ENCODE measurements at regions not wholly inside any gene's neighbourhood (a gene's known extent, or its start where the extent isn't known, plus 50 kb on each side); places are given as distances from the start of the nearest gene placed in this dataset.

DNA sequence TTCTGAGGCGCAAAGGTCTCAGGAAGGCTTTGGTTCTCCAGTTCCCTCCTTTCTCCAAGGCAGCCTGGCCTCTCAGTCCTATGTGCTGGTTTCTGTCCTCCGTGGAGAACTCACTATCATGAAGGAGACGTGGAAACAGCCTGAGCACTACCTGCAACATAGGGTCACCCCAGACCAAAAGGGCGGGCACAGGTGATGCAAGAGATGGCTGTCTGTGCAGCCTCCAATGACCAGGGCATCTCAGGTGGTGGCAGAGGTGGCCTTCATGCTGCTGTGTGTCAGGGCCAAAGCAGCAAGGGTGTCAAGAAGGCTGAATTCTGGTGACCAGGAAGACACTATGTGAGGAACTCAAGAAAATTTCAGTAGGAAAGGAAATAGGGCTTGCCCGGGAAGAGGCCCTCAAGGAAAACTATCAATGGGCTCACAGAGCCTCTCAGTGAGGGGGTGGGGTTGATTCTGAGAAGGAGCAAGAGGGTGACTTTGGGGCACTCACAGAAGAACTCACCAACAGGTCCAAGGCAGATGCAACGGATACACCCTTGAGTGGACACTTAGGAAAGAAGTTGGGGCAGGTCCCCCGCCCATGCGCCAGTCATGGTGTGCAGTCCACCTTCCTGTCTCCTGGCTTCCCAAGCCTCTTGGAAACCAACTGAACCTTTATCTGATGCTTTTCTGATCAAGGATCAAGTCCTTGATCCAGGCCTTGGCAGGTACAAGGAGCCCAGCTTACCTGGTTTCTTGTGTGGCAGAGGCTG, 212.3 kb upstream of the B3GAT1 start:
- ATAC-seq (ENCODE audit: low read depth): no peak
- 92% methylated on average over 8 of the region's 8 CpGs for WGBS (ENCODE audit: insufficient coverage)
- Histone ChIP-seq H3K9me3 (ENCODE audit: control extremely low read depth in 1 of 3, control insufficient read depth in 2 of 3, insufficient read depth in 1 of 3, low read length in 2 of 3) (peaks cover 0 to 3% (median 0%) of the 10 kb centered on the region in 3 donors), H3K4me2 (replicated peaks; ENCODE audit: low read depth, low read length, poor library complexity, severe bottlenecking) (no peak overlapping the region), H2AFZ (ENCODE audit: insufficient read depth, low read depth, low read length, poor library complexity, severe bottlenecking) (no peak overlapping the region), H3K4me1 (ENCODE audit: control insufficient read depth in 2 of 2, insufficient read depth in 2 of 2, low read length in 2 of 2) (no peaks in the 10 kb centered on the region), H3K9ac (ENCODE audit: low read length) (no peak overlapping the region), H3K27me3 (replicated peaks in 1 of 4; ENCODE audit: control extremely low read depth in 1 of 4, control insufficient read depth in 3 of 4, insufficient read depth in 4 of 4, low read length in 3 of 4) (no peaks in the 10 kb centered on the region), H3K36me3 (replicated peaks in 1 of 2; ENCODE audit: control extremely low read depth in 1 of 2, control insufficient read depth in 1 of 2, extremely low read depth in 1 of 2, insufficient read depth in 2 of 2, low read length in 1 of 2) (no peaks in the 10 kb centered on the region), H3K27ac (ENCODE audit: low read length in 2 of 2) (no peak overlapping the region), H4K20me1 (ENCODE audit: control insufficient read depth, insufficient read depth, low read length, poor library complexity, severe bottlenecking) (no peaks in the 10 kb centered on the region), H3K4me3 (ENCODE audit: control extremely low read depth in 1 of 5, extremely low read depth in 1 of 5, insufficient read depth in 1 of 5, low read depth in 2 of 5, low read length in 4 of 5) (no peak overlapping the region), H3K79me2 (ENCODE audit: control insufficient read depth, insufficient read depth, low read length) (no peaks in the 10 kb centered on the region)
- no peak for TF ChIP-seq EZH2 (IDR thresholded peaks at IDR 0.05; ENCODE audit: borderline replicate concordance, insufficient read depth, low read depth, low read length, poor library complexity, severe bottlenecking)
- TF ChIP-seq, protein P1, sequence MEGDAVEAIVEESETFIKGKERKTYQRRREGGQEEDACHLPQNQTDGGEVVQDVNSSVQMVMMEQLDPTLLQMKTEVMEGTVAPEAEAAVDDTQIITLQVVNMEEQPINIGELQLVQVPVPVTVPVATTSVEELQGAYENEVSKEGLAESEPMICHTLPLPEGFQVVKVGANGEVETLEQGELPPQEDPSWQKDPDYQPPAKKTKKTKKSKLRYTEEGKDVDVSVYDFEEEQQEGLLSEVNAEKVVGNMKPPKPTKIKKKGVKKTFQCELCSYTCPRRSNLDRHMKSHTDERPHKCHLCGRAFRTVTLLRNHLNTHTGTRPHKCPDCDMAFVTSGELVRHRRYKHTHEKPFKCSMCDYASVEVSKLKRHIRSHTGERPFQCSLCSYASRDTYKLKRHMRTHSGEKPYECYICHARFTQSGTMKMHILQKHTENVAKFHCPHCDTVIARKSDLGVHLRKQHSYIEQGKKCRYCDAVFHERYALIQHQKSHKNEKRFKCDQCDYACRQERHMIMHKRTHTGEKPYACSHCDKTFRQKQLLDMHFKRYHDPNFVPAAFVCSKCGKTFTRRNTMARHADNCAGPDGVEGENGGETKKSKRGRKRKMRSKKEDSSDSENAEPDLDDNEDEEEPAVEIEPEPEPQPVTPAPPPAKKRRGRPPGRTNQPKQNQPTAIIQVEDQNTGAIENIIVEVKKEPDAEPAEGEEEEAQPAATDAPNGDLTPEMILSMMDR (IDR thresholded peaks at IDR 0.05): no peak
- DNase-seq: no peak
- Mint-ChIP-seq H3K27ac (no peak overlapping the region), H3K9me3 (ENCODE audit: insufficient read depth) (no peaks in the 10 kb centered on the region), H3K4me3 (no peak overlapping the region), H3K4me1 (no peaks in the 10 kb centered on the region), H3K27me3 (peaks cover 6% of the 10 kb centered on the region)
- intact Hi-C loops (cut with micrococcal nuclease): no loop called here
- ChIA-PET POLR2A (no interaction called here), CTCF (no interaction called here)

GRCh38 chr11:134623711-134624110, 211.7 kb upstream of the B3GAT1 start:
- H4K20me1 ChIP-seq (ENCODE audit: control insufficient read depth, insufficient read depth, low read length, poor library complexity, severe bottlenecking): no peaks in the 10 kb centered on the region
- H3K9ac ChIP-seq (ENCODE audit: low read length): no peak overlapping the region
- TF ChIP-seq, protein P1 (IDR thresholded peaks at IDR 0.05): no peak
- no peak for TF ChIP-seq EZH2 (IDR thresholded peaks at IDR 0.05; ENCODE audit: borderline replicate concordance, insufficient read depth, low read depth, low read length, poor library complexity, severe bottlenecking)
- DNase-seq (no peak), ATAC-seq (ENCODE audit: low read depth) (no peak)
- H3K27ac Mint-ChIP-seq: no peak overlapping the region
- no peaks in the 10 kb centered on the region for H3K4me1 ChIP-seq (ENCODE audit: control insufficient read depth in 2 of 2, insufficient read depth in 2 of 2, low read length in 2 of 2)
- no peaks in the 10 kb centered on the region for H3K27me3 ChIP-seq (replicated peaks in 1 of 4; ENCODE audit: control extremely low read depth in 1 of 4, control insufficient read depth in 3 of 4, insufficient read depth in 4 of 4, low read length in 3 of 4)
- peaks cover 6% of the 10 kb centered on the region for H3K27me3 Mint-ChIP-seq
- no peak overlapping the region for H3K27ac ChIP-seq (ENCODE audit: low read length in 2 of 2)
- H3K79me2 ChIP-seq (ENCODE audit: control insufficient read depth, insufficient read depth, low read length): no peaks in the 10 kb centered on the region
- H3K4me3 ChIP-seq (ENCODE audit: control extremely low read depth in 1 of 5, extremely low read depth in 1 of 5, insufficient read depth in 1 of 5, low read depth in 2 of 5, low read length in 4 of 5): no peak overlapping the region
- H3K4me2 ChIP-seq (replicated peaks; ENCODE audit: low read depth, low read length, poor library complexity, severe bottlenecking): no peak overlapping the region
- H3K36me3 ChIP-seq (replicated peaks in 1 of 2; ENCODE audit: control extremely low read depth in 1 of 2, control insufficient read depth in 1 of 2, extremely low read depth in 1 of 2, insufficient read depth in 2 of 2, low read length in 1 of 2): no peaks in the 10 kb centered on the region
- no peaks in the 10 kb centered on the region for H3K9me3 Mint-ChIP-seq (ENCODE audit: insufficient read depth)
- WGBS (ENCODE audit: insufficient coverage): 86% methylated on average over 5 of the region's 5 CpGs
- H3K4me3 Mint-ChIP-seq: no peak overlapping the region
- peaks cover 0 to 3% (median 0%) of the 10 kb centered on the region in 3 donors for H3K9me3 ChIP-seq (ENCODE audit: control extremely low read depth in 1 of 3, control insufficient read depth in 2 of 3, insufficient read depth in 1 of 3, low read length in 2 of 3)
- intact Hi-C loops (cut with micrococcal nuclease): no loop called here
- H3K4me1 Mint-ChIP-seq: no peaks in the 10 kb centered on the region
- ChIA-PET CTCF (no interaction called here), POLR2A (no interaction called here)
- no peak overlapping the region for H2AFZ ChIP-seq (ENCODE audit: insufficient read depth, low read depth, low read length, poor library complexity, severe bottlenecking)
